G401 (cell line): ENCODE measurements at regions not wholly inside any gene's neighbourhood (a gene's known extent, or its start where the extent isn't known, plus 50 kb on each side); places are given as distances from the start of the nearest gene placed in this dataset.

Experiments
- DNase-seq: peaks from one replicate; pipeline ENCODE4 v3.0.0-alpha.2; 2015; ENCODE audit warnings: low spot score
- in situ Hi-C: cut with HindIII; loops from 2 replicates; pipeline ENCODE4 v1.10.0; 2016; ENCODE audit warnings: low sequenced_read_pairs, mixed read lengths

- in situ Hi-C loops, result no loop called here
- no peak for DNase-seq
Measured at GRCh38 chr12:89138048-89138852, 214.1 kb downstream of the DUSP6 start.

DNA sequence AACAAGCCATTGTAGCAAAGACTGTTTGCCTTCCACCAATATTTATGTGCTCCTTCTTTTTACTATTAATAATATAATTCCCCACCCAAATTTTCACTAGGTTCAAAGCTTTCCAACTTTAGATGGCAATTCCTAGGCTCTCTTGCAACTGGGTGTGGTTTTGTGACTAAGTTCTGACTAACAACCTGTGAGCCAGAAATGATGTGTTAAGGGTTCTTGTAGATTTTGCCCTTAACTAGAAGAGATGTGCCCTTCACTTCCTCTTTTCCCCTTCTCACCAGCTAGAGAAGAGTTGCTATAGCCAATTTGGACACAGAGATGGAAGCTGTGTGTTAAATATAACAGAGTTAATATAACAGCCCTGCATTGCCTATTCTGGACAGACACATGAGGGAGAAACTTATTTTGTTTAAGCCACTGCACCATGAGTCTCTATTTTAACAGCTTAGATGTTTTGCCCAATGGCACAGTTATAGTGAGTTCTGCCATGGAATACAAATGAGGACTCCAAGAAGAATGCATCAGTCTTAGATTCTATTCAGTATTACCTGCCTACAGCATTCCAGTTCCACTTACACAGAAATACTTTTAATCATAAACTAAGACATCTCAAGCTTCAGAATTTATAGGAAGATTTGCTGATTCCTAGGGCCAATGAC lies 216.2 kb downstream of the DUSP6 start:
- DNase-seq, result no peak

DNA sequence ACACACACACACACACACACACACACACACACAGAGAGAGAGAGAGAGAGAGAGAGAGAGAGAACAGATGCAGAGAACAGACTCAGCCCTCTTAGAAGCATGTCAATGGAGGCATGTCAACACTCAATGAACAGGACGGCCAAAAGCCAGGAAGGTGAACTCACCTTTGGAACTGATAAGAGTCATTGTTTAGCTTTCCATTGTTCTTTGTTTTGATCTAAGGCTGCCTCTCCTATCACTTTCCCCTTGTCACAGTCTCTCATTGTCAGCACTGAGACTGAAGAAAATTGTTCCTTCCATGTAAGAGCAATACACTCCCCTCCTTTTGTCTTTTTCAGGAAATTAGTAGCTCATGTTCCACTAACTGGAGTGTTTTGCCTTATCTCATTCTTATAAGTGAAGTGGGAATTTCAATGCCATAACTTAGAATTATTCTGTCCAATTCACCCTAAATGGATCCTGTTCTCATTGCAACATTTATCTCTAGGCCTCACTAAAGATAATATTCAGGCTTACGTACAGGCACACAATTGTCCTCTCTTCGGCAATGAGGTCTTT lies 218.0 kb downstream of the DUSP6 start:
- DNase-seq, result no peak
- in situ Hi-C loops, result no loop called here

More for the DNA sequence above, 216.2 kb downstream of the DUSP6 start:
- in situ Hi-C loops, result no loop called here

DNA sequence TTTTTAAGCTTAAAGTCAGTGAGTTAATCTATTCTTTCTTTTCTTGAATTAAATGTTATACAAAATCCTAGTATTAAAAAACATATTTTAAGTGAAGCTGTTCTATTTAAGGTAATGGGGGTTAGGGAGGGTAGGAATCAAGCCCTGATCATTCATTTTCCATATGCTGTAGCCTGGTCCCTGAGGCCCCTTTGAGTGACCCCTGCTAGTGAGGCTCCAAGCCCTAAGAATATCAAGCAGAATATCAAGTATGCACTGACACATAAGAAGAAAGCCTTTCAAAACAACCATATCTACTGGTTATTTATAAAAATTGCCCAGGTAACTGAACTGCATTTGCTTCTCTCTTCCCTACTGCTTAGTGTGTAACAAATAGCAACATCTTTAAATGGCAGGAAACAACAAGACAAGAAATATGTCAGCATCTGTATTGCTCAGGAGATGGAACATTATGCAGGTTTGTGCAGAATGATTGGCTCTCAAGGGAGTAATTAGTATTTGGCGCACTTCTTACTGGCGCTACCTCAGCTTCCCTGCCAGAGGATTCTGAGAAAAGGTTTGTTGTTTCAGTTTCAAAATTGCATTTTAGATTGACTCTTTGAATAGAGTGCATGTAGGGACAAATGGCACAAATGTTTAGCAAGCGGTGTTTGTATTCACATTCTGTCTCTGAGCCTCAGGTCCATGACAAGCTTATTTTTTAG lies 223.0 kb downstream of the DUSP6 start:
- in situ Hi-C loops, result no loop called here
- no peak for DNase-seq

- no peak for DNase-seq
- in situ Hi-C loops, result no loop called here
Measured at GRCh38 chr12:89126712-89127111, 225.6 kb downstream of the DUSP6 start.

DNA sequence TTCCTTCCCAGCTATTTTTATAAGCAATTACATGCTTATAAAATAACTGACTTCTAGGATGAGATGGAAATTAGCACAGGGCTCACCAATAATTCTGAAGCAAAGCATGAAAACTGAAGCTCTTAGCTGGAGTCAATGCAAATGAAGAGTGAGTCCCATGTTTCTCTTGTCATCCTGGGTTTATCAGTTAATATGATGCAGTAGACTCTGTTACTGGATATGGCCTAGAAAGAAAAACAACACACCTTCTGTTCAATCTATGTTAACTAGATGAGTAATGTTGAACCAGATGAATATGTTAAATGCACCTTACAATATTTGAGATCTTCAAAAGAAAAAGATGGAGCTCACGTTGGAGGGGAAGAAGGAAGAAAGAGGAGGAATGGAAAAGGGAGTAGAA lies 229.4 kb downstream of the DUSP6 start:
- no peak for DNase-seq
- in situ Hi-C loops, result no loop called here

- in situ Hi-C loops, result no loop called here
- no peak for DNase-seq
Measured at GRCh38 chr12:89117448-89118034, 234.8 kb downstream of the DUSP6 start.

GRCh38 chr12:89111964-89112363 lies 240.3 kb downstream of the DUSP6 start:
- in situ Hi-C loops, result no loop called here
- no peak for DNase-seq

- no peak for DNase-seq
- in situ Hi-C loops, result no loop called here
Measured at GRCh38 chr12:89108265-89108664, 244.0 kb downstream of the DUSP6 start.

DNA sequence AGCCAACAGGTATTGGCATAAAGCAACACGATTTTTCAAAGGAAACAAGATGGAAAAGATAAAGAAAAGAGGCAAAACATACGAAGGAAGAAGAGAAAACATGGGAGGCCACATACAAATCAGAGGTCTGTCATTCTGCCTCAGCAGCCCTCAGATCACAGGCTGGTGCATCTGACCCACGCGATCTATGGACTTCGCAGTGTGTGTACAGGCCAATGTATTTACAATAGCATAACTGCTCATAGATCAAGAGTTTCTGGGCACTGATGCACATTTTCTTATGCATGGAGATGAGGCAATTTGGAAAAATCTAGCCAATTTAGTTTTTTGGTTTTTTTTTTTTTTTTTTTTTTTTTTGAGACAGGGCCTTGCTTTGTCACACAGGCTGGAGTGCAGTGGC lies 245.4 kb downstream of the DUSP6 start:
- no peak for DNase-seq
- in situ Hi-C loops, result no loop called here

DNA sequence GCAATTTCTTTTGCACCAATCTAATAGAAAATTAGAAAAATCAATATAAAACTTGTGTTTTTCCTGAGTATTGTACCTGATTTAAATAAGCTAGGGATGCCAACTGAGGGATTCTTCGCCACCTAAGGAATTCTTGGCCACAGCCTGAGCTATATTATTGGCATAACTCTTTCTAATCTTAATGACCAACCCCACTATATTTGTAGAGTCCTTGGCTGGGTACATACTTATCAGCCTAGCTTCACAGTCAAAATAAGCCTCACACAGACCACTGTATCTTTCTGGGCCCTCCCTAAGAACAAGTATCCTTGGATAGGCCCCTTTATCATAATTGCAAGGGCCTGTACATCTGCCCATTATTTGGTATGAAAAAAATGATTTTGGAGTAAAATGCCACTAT lies 247.1 kb downstream of the DUSP6 start:
- in situ Hi-C loops, result no loop called here
- DNase-seq, result no peak

- in situ Hi-C loops, result no loop called here
- DNase-seq, result no peak
Measured at GRCh38 chr12:89103831-89104230, 248.5 kb downstream of the DUSP6 start.

DNA sequence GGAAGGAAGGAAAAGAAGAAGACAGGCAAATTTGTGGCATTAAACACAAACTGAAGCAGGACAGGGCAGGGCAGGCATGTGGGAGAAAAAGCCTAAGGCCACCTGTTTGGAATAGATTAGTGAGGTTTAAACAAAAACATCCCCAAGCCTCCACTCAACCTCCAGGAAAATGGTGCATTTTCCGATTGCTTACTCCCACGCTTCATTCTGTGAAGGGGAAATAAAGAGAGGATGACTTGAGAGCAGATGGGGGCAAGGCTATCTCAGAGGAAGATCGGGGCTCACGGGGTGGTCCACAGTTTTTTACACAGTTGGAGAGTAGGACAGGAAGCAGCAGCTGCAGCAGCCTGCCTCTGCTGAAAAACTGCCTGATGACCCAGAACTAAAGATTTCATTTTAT lies 250.9 kb downstream of the DUSP6 start:
- no peak for DNase-seq
- in situ Hi-C loops, result no loop called here

- in situ Hi-C loops, result no loop called here
Measured at GRCh38 chr12:89098441-89099112, 253.7 kb downstream of the DUSP6 start.

GRCh38 chr12:89092297-89092696 lies 260.0 kb downstream of the DUSP6 start:
- in situ Hi-C loops, result no loop called here
- no peak for DNase-seq

More at GRCh38 chr12:89098441-89099112, 253.7 kb downstream of the DUSP6 start:
- DNase-seq, result no peak

- in situ Hi-C loops, result no loop called here
- DNase-seq, result no peak
Measured at GRCh38 chr12:89091293-89091841, 260.9 kb downstream of the DUSP6 start.

GRCh38 chr12:89089264-89089663 lies 263.0 kb downstream of the DUSP6 start:
- in situ Hi-C loops, result no loop called here
- no peak for DNase-seq

GRCh38 chr12:89087876-89088275 lies 264.4 kb downstream of the DUSP6 start:
- in situ Hi-C loops, result no loop called here
- no peak for DNase-seq
